ENCODE measurements at regions not wholly inside any gene's neighbourhood (a gene's known extent, or its start where the extent isn't known, plus 50 kb on each side); places are given as distances from the start of the nearest gene placed in this dataset.
A peak's percentile ranks its signal among the peaks of the same experiment; 100 is the strongest.

- Histone ChIP-seq H4K20me1 (ENCODE audit: low read length) (no peaks in the 10 kb centered on the region), H3K27me3 (ENCODE audit: low read length) (no peaks in the 10 kb centered on the region), H3K36me3 (ENCODE audit: low read depth, low read length) (no peaks in the 10 kb centered on the region), H2AFZ (ENCODE audit: low read length) (no peak overlapping the region), H3K9ac (ENCODE audit: low read length) (no peak overlapping the region), H3K9me3 (ENCODE audit: low read length) (no peaks in the 10 kb centered on the region), H3F3A (ENCODE audit: low read length, unreplicated experiment) (no peaks in the 10 kb centered on the region), H3K9me2 (replicated peaks; ENCODE audit: low read length) (no peaks in the 10 kb centered on the region), H3K79me2 (ENCODE audit: low read length) (no peaks in the 10 kb centered on the region), H3K4me2 (ENCODE audit: low read length) (no peak overlapping the region), H3K4me1 (ENCODE audit: insufficient read depth, low read length) (no peaks in the 10 kb centered on the region), H3K27ac (ENCODE audit: low read length) (no peak overlapping the region), H3K4me3 (ENCODE audit: low read length) (no peak overlapping the region)
- POLR2A ChIA-PET (ENCODE audit: unreplicated experiment) = no interaction called here
- TF ChIP-seq EZH2phosphoT487 (IDR thresholded peaks at IDR 0.05; ENCODE audit: borderline replicate concordance, low read length) = no peak
- no peak for TF ChIP-seq CTCF (conservative IDR thresholded peaks at IDR 0.05; ENCODE audit: low read depth, low read length)
- TF ChIP-seq EZH2 (IDR thresholded peaks at IDR 0.05; ENCODE audit: low read length, unreplicated experiment) = no peak
- BruUV-seq (replicated peaks) = no TSS peak
- intact Hi-C loops (cut with micrococcal nuclease) = no loop called here
- no peak for DNase-seq
- CTCF ChIA-PET = no interaction called here
- ATAC-seq = no peak
These were observed 232.6 kb upstream of the LRFN5 start for GRCh38 chr14:41374092-41374491.

- H3K27me3 ChIP-seq (ENCODE audit: low read length) = no peaks in the 10 kb centered on the region
- peak; percentile 62 for ATAC-seq
- DNase-seq = peak; percentile 55
- TF ChIP-seq EZH2 (IDR thresholded peaks at IDR 0.05; ENCODE audit: low read length, unreplicated experiment) = no peak
- no peak for TF ChIP-seq EZH2phosphoT487 (IDR thresholded peaks at IDR 0.05; ENCODE audit: borderline replicate concordance, low read length)
- TF ChIP-seq CTCF (conservative IDR thresholded peaks at IDR 0.05; ENCODE audit: low read depth, low read length) = no peak
- H3K4me2 ChIP-seq (ENCODE audit: low read length) = no peak overlapping the region
- no TSS peak for BruUV-seq (replicated peaks)
- CTCF ChIA-PET = no interaction called here
- no peaks in the 10 kb centered on the region for H3K79me2 ChIP-seq (ENCODE audit: low read length)
- no peak overlapping the region for H3K4me3 ChIP-seq (ENCODE audit: low read length)
- no peaks in the 10 kb centered on the region for H3K4me1 ChIP-seq (ENCODE audit: insufficient read depth, low read length)
- 0 out of 2 replicates have a peak overlapping the region, but pooled peaks have one; percentile 36 for H2AFZ ChIP-seq (ENCODE audit: low read length)
- no peaks in the 10 kb centered on the region for H3K36me3 ChIP-seq (ENCODE audit: low read depth, low read length)
- H3K9me2 ChIP-seq (replicated peaks; ENCODE audit: low read length) = no peaks in the 10 kb centered on the region
- no peak overlapping the region for H3K27ac ChIP-seq (ENCODE audit: low read length)
- no peaks in the 10 kb centered on the region for H3K9me3 ChIP-seq (ENCODE audit: low read length)
- no peak overlapping the region for H3K9ac ChIP-seq (ENCODE audit: low read length)
- H3F3A ChIP-seq (ENCODE audit: low read length, unreplicated experiment) = no peaks in the 10 kb centered on the region
- POLR2A ChIA-PET (ENCODE audit: unreplicated experiment) = no interaction called here
- intact Hi-C loops (cut with micrococcal nuclease) = no loop called here
- H4K20me1 ChIP-seq (ENCODE audit: low read length) = no peaks in the 10 kb centered on the region
These were observed 244.5 kb upstream of the LRFN5 start for GRCh38 chr14:41362139-41362538.

- TF ChIP-seq EZH2 (IDR thresholded peaks at IDR 0.05; ENCODE audit: low read length, unreplicated experiment) = no peak
- TF ChIP-seq EZH2phosphoT487 (IDR thresholded peaks at IDR 0.05; ENCODE audit: borderline replicate concordance, low read length) = no peak
- no peak for TF ChIP-seq CTCF (conservative IDR thresholded peaks at IDR 0.05; ENCODE audit: low read depth, low read length)
- DNase-seq (no peak), ATAC-seq (no peak)
- BruUV-seq (replicated peaks) = no TSS peak
- Histone ChIP-seq H3K4me3 (ENCODE audit: low read length) (no peak overlapping the region), H3K27ac (ENCODE audit: low read length) (no peak overlapping the region), H3K4me1 (ENCODE audit: insufficient read depth, low read length) (no peaks in the 10 kb centered on the region), H3K9ac (ENCODE audit: low read length) (no peak overlapping the region), H3K36me3 (ENCODE audit: low read depth, low read length) (no peaks in the 10 kb centered on the region), H3K79me2 (ENCODE audit: low read length) (no peaks in the 10 kb centered on the region), H3F3A (ENCODE audit: low read length, unreplicated experiment) (no peaks in the 10 kb centered on the region), H4K20me1 (ENCODE audit: low read length) (no peaks in the 10 kb centered on the region), H3K9me3 (ENCODE audit: low read length) (no peaks in the 10 kb centered on the region), H3K9me2 (replicated peaks; ENCODE audit: low read length) (no peaks in the 10 kb centered on the region), H2AFZ (ENCODE audit: low read length) (no peak overlapping the region), H3K4me2 (ENCODE audit: low read length) (no peak overlapping the region), H3K27me3 (ENCODE audit: low read length) (no peaks in the 10 kb centered on the region)
- POLR2A ChIA-PET (ENCODE audit: unreplicated experiment) = no interaction called here
- CTCF ChIA-PET = no interaction called here
- intact Hi-C loops (cut with micrococcal nuclease) = no loop called here
These were observed 246.6 kb upstream of the LRFN5 start for GRCh38 chr14:41360126-41360525.
